HEK293 (cell line): ENCODE measurements at regions not wholly inside any gene's neighbourhood (a gene's known extent, or its start where the extent isn't known, plus 50 kb on each side); places are given as distances from the start of the nearest gene placed in this dataset.

Experiments used
- HOXD13 ChIP-seq: sonication (generic); formaldehyde crosslinking; IDR thresholded peaks from 2 replicates; pipeline ENCODE4 v1.8.0; 2022; ENCODE audit warnings: missing genetic modification reagents, borderline replicate concordance
- MEIS1 ChIP-seq: sonication (generic); formaldehyde crosslinking; IDR thresholded peaks from 2 replicates; pipeline ENCODE4 v1.8.1; 2022; ENCODE audit warnings: missing genetic modification reagents, mild to moderate bottlenecking, borderline replicate concordance
- MYNN ChIP-seq: fragments of 450-650 bp; formaldehyde crosslinking; IDR thresholded peaks from 2 replicates; pipeline ENCODE4 v1.5.1; 2016; ENCODE audit warnings: missing biosample characterization, missing genetic modification characterization, borderline replicate concordance
- SCRT1 ChIP-seq: fragments of 450-650 bp; formaldehyde crosslinking; IDR thresholded peaks from 2 replicates; pipeline ENCODE4 v1.5.1; 2016; ENCODE audit warnings: missing biosample characterization, missing genetic modification characterization, borderline replicate concordance
- YY1 ChIP-seq: fragments of 450-650 bp; formaldehyde crosslinking; IDR thresholded peaks from 2 replicates; pipeline ENCODE4 v1.5.1; 2018; ENCODE audit warnings: missing biosample characterization, missing genetic modification characterization
- ZNF24 ChIP-seq: fragments of 450-650 bp; formaldehyde crosslinking; IDR thresholded peaks from 2 replicates; pipeline ENCODE4 v1.5.1; 2016; ENCODE audit warnings: missing biosample characterization, missing genetic modification characterization
- ZNF274 ChIP-seq, 2 experiments: fragments of 200-500 bp in 1 of 2; fragments of 450-650 bp in 1 of 2; sonication (Bioruptor generic) in 1 of 2; formaldehyde crosslinking in 1 of 2; IDR thresholded peaks; 2 replicates each; pipeline versions ENCODE4 v1.5.1 to v1.6.1; 2014 to 2016; ENCODE audit warnings: borderline replicate concordance in 1 of 2, inconsistent platforms in 1 of 2, low read length in 1 of 2, missing biosample characterization in 1 of 2, missing genetic modification characterization in 1 of 2
- ZNF664 ChIP-seq: fragments of 450-650 bp; formaldehyde crosslinking; IDR thresholded peaks from 2 replicates; pipeline ENCODE4 v1.5.1; 2016; ENCODE audit warnings: missing biosample characterization, missing genetic modification characterization
- TF ChIP-seq, protein P1 (sequence below): fragments of 450-650 bp; formaldehyde crosslinking; IDR thresholded peaks from 2 replicates; pipeline ENCODE4 v1.5.1; 2017; ENCODE audit warnings: missing biosample characterization, mild to moderate bottlenecking, missing genetic modification characterization, moderate library complexity
- TF ChIP-seq, protein P2 (sequence below): fragments of 450-650 bp; formaldehyde crosslinking; IDR thresholded peaks from 2 replicates; pipeline ENCODE4 v1.5.1; 2016; ENCODE audit warnings: missing biosample characterization, missing genetic modification characterization
- TF ChIP-seq, protein P3 (sequence below): fragments of 450-650 bp; formaldehyde crosslinking; IDR thresholded peaks from 2 replicates; pipeline ENCODE4 v1.5.1; 2017; ENCODE audit warnings: missing biosample characterization, missing genetic modification characterization
- TF ChIP-seq, protein P4 (sequence below): fragments of 450-650 bp; formaldehyde crosslinking; optimal IDR thresholded peaks from 2 replicates; pipeline ENCODE3; 2016; ENCODE audit warnings: missing biosample characterization, mild to moderate bottlenecking, missing genetic modification characterization

DNA sequence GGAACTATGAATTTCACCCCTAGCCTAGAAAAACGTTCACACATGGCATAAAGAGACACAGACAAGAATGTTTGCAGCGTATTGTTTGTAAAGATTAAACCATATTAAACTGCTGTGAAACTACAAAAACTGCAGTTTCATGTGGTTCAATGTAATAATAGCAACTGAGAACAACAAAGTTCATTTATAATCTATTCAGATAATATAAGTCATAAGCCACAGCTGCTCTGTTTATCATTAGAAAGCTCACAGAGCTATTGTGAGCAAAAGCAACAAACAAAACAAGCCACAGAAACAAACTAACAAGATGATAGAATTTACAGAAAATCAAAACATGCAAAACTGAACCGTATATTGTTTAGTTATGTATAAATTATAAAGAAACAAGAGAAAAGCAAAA, 113.5 kb downstream of the AHR start:
- TF ChIP-seq YY1 (tag by site-specific recombination) (no peak), HOXD13 (no peak), ZNF24 (tag by site-specific recombination) (no peak), MYNN (tag by site-specific recombination) (no peak), MEIS1 (CRISPR knock-in tag) (no peak), SCRT1 (tag by site-specific recombination) (no peak), ZNF274 (IDR thresholded peaks at IDR 0.05; ENCODE audit: low read length) (no peak), ZNF274 (tag by site-specific recombination; IDR thresholded peaks at IDR 0.05; ENCODE audit: borderline replicate concordance) (no peak), ZNF664 (no peak)
- TF ChIP-seq, protein P1, sequence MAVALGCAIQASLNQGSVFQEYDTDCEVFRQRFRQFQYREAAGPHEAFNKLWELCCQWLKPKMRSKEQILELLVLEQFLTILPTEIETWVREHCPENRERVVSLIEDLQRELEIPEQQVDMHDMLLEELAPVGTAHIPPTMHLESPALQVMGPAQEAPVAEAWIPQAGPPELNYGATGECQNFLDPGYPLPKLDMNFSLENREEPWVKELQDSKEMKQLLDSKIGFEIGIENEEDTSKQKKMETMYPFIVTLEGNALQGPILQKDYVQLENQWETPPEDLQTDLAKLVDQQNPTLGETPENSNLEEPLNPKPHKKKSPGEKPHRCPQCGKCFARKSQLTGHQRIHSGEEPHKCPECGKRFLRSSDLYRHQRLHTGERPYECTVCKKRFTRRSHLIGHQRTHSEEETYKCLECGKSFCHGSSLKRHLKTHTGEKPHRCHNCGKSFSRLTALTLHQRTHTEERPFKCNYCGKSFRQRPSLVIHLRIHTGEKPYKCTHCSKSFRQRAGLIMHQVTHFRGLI = no peak
- TF ChIP-seq, protein P2, sequence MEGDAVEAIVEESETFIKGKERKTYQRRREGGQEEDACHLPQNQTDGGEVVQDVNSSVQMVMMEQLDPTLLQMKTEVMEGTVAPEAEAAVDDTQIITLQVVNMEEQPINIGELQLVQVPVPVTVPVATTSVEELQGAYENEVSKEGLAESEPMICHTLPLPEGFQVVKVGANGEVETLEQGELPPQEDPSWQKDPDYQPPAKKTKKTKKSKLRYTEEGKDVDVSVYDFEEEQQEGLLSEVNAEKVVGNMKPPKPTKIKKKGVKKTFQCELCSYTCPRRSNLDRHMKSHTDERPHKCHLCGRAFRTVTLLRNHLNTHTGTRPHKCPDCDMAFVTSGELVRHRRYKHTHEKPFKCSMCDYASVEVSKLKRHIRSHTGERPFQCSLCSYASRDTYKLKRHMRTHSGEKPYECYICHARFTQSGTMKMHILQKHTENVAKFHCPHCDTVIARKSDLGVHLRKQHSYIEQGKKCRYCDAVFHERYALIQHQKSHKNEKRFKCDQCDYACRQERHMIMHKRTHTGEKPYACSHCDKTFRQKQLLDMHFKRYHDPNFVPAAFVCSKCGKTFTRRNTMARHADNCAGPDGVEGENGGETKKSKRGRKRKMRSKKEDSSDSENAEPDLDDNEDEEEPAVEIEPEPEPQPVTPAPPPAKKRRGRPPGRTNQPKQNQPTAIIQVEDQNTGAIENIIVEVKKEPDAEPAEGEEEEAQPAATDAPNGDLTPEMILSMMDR (tag by site-specific recombination) = no peak
- TF ChIP-seq, protein P3, sequence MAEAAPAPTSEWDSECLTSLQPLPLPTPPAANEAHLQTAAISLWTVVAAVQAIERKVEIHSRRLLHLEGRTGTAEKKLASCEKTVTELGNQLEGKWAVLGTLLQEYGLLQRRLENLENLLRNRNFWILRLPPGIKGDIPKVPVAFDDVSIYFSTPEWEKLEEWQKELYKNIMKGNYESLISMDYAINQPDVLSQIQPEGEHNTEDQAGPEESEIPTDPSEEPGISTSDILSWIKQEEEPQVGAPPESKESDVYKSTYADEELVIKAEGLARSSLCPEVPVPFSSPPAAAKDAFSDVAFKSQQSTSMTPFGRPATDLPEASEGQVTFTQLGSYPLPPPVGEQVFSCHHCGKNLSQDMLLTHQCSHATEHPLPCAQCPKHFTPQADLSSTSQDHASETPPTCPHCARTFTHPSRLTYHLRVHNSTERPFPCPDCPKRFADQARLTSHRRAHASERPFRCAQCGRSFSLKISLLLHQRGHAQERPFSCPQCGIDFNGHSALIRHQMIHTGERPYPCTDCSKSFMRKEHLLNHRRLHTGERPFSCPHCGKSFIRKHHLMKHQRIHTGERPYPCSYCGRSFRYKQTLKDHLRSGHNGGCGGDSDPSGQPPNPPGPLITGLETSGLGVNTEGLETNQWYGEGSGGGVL (tag by site-specific recombination) = no peak
- TF ChIP-seq, protein P4, sequence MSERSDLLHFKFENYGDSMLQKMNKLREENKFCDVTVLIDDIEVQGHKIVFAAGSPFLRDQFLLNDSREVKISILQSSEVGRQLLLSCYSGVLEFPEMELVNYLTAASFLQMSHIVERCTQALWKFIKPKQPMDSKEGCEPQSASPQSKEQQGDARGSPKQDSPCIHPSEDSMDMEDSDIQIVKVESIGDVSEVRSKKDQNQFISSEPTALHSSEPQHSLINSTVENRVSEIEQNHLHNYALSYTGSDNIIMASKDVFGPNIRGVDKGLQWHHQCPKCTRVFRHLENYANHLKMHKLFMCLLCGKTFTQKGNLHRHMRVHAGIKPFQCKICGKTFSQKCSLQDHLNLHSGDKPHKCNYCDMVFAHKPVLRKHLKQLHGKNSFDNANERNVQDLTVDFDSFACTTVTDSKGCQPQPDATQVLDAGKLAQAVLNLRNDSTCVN (tag by site-specific recombination) = no peak
